ENCODE measurements at regions not wholly inside any gene's neighbourhood (a gene's known extent, or its start where the extent isn't known, plus 50 kb on each side); places are given as distances from the start of the nearest gene placed in this dataset.
A peak's percentile ranks its signal among the peaks of the same experiment; 100 is the strongest.
"Not testable (repeated sequence)": the region's sequence is repeated elsewhere in the genome, so short reads cannot be mapped to it uniquely, and the experiment has no call there.

- peak; percentile 8 to 61 for DNase-seq (ENCODE audit: extremely low read depth in 1 of 2, low read depth in 1 of 2)
Observed at GRCh38 chr1:10867138-10867721, 70.8 kb upstream of the CASZ1 start.

- DNase-seq (ENCODE audit: extremely low read depth in 1 of 2, low read depth in 1 of 2): no peak
Observed at GRCh38 chr1:10867914-10868598, 71.6 kb upstream of the CASZ1 start.

DNA sequence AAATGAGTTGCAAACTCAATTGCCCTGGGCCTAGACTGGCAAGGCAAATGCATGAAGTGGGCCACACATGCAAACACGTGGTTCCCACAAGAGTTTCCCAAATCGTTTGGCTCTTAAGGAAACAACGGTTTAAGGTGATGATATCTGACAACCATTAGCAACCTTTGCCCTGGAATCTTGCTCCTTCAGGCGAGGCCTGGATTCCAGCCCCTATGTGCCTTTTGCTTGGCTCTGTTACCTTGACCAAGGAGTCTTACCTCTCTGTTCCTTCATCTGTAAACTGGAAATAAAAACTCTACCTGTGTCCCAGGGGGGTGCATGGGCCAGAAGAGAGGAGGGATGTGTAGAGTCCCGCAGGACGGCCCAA, 72.1 kb upstream of the CASZ1 start:
- no peak for DNase-seq (ENCODE audit: extremely low read depth in 1 of 2, low read depth in 1 of 2)

DNA sequence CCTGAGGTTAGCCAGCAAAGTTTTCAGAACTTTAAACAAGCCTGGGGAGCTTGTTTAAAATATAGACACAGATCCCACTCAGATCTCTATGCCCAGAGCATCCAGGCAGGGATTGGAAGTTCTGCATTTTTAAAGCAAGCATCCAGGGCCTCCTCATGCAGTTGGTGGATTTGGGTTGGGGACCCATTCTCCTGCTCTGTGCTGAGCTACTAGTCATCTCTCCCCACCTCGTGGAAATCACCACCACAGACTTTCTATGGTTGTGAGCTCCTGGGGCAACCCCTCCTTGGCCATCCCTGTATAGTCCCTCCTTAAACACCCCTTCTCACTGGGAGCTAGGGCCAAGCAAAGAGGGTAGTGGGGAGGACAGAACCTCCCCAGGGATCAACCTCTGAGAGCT, 73.5 kb upstream of the CASZ1 start:
- no peak for DNase-seq (ENCODE audit: extremely low read depth in 1 of 2, low read depth in 1 of 2)

DNA sequence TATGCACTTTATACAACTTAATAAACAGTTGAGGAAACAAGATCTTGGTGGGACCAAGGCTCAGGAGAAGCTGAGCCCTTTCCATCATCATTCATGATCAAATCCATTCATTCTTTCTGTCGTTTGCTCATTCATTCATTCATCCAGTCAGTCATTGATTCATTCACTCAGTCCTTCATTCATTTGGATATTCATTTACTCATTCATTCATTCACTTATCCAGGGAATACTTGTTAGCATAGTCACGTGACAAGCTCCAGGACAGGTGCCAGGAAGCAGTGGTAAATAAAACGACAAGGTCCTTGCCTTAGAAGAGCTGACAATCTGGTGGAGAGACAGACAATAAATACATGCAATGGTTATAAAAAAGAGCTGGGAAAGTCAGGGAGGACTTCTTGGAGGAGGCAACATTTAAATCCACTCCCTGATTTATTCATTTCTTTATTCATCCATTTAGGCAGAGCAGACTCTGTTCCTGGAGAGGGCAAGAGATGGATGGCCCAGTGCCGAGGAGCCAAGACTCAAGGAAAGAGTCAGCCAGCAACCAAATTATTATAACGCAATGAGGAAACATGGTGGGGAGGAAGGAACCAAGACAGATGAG, 74.1 kb upstream of the CASZ1 start:
- no peak for DNase-seq (ENCODE audit: extremely low read depth in 1 of 2, low read depth in 1 of 2)

GRCh38 chr1:10873189-10873588, 76.7 kb upstream of the CASZ1 start:
- no peak for DNase-seq (ENCODE audit: extremely low read depth in 1 of 2, low read depth in 1 of 2)

DNA sequence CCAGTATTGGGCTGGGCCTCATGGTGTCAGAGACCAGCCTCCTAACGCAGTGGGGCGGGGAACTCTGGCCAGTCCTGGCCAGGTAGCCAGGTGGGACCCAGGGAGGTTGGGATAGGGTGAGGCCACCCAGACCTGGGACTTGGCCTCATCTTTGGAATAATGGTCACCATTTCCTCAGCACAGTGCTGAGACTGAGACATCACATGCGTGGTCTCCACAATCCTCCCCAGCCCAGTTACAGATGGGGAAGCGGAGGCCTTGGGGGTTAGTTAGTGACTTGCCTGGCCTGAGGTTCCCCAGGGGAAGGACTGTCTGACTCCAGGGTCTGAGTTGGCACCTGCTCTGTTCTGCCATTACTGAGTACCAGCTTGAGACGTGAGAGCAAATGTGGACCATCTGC, 77.9 kb upstream of the CASZ1 start:
- no peak for DNase-seq (ENCODE audit: extremely low read depth in 1 of 2, low read depth in 1 of 2)

DNA sequence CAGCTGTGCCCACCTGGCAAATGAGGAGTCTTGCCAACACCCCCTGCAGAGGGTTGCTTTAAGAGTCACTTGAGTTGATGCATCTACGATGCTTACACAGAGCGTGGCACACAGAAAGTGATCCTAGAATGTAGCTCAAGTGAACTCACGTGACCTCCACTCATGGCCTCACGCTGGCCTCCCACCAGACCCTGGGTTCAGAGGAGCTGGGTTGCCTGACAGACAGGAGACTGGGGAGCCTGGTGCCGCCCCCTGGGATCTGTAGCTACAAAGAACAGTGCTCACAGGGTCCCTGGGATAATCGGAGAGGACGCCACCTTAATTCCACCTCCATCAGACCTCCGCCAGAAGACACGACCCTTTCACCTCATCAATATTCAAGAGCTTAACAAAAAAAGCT, 81.4 kb upstream of the CASZ1 start:
- DNase-seq (ENCODE audit: extremely low read depth in 1 of 2, low read depth in 1 of 2): no peak

- no peak for DNase-seq (ENCODE audit: extremely low read depth in 1 of 2, low read depth in 1 of 2)
Observed at GRCh38 chr1:10878469-10878868, 82.0 kb upstream of the CASZ1 start.

GRCh38 chr1:10880063-10880462, 83.6 kb upstream of the CASZ1 start:
- DNase-seq (ENCODE audit: extremely low read depth in 1 of 2, low read depth in 1 of 2): no peak

DNA sequence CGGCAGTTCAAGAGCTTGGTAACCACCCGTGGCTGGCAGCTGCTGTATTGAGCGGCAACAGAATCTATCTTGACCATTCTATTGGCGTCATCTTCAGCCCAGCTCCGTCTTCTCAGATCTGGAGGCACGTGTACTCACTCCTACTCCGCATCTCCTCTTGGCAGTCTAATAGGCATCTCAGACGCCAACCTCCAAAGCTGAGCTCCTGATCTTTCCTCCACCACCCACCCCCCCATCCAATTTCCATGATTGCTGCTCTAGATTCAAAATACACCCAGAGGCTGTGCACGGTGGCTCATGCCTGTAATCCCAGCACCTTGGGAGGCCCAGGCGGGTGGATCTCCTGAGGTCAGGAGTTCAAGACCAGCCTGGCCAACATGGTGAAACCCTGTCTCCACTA, 84.6 kb upstream of the CASZ1 start:
- no peak for DNase-seq (ENCODE audit: extremely low read depth in 1 of 2, low read depth in 1 of 2)

- no peak for DNase-seq (ENCODE audit: extremely low read depth in 1 of 2, low read depth in 1 of 2)
Observed at GRCh38 chr1:10882069-10882468, 85.6 kb upstream of the CASZ1 start.

- DNase-seq (ENCODE audit: extremely low read depth in 1 of 2, low read depth in 1 of 2): not testable (repeated sequence)
Observed at GRCh38 chr1:10887032-10887431, 90.6 kb upstream of the CASZ1 start.

GRCh38 chr1:10888291-10888690, 91.8 kb upstream of the CASZ1 start:
- no peak for DNase-seq (ENCODE audit: extremely low read depth in 1 of 2, low read depth in 1 of 2)

GRCh38 chr1:10888791-10889649, 92.6 kb upstream of the CASZ1 start:
- no peak for DNase-seq (ENCODE audit: extremely low read depth in 1 of 2, low read depth in 1 of 2)

DNA sequence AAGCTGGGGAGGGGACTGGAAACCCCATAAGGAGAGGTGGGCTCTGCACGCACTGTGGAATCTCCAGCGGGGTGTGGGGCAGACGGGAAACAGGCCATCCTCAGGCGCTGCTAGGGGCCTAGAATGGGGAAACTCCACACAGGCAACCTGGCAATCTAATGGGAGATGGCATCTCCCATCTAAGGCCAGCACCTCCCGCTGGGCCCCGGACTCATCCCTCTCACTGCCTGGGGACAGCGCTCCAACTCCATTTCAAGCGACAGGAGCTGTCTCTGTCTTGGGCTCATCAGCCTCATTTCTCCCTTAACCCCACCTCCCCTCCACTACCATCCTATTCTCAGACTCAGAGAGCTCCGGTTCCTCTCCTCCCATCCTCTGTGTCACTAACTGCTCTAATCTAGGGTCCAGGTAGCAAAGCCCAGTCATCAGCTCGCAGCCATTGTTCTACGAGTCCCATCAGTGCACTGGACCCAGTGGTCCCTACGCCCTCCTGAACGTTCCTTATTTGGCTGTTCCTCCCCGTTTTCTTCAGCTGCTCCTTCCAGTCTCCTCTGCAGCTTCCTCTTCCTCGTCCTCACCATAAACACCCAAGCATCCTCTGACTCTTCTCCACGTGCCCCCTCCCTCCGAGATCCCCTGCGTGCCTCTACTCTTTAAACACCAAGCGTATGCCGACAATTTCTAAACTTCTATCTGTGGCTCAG, 93.4 kb upstream of the CASZ1 start:
- DNase-seq (ENCODE audit: extremely low read depth in 1 of 2, low read depth in 1 of 2): no peak

DNA sequence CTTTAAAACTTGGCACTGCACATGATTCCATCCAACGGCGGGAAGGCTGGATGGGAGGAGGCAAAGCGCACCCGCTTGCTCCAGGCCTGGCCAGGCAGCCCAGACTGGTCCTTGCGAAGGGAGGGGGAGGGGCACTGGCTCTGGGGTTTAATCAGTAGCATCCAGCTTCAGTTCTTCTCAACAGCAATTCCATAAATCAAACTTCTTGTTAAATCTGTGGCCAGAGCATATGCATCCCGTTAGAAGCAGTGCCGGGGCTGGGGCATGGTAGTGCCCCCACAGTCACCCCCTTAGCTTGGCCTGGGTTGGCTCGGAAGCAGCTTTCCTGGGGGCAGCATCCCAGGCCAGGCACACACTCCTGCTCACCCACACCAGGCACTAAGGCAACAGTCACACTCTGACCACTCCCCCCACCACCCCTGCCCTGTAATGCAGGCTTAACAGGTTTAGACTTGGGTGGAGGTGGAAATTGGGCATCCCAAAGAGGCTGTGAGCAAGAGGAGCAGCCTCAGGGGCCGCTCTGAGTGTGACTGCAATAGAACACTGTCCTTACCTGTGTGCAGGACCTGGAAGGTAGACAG, 94.1 kb upstream of the CASZ1 start:
- DNase-seq (ENCODE audit: extremely low read depth in 1 of 2, low read depth in 1 of 2): no peak

- DNase-seq (ENCODE audit: extremely low read depth in 1 of 2, low read depth in 1 of 2): no peak
Observed at GRCh38 chr1:10891091-10891490, 94.6 kb upstream of the CASZ1 start.

DNA sequence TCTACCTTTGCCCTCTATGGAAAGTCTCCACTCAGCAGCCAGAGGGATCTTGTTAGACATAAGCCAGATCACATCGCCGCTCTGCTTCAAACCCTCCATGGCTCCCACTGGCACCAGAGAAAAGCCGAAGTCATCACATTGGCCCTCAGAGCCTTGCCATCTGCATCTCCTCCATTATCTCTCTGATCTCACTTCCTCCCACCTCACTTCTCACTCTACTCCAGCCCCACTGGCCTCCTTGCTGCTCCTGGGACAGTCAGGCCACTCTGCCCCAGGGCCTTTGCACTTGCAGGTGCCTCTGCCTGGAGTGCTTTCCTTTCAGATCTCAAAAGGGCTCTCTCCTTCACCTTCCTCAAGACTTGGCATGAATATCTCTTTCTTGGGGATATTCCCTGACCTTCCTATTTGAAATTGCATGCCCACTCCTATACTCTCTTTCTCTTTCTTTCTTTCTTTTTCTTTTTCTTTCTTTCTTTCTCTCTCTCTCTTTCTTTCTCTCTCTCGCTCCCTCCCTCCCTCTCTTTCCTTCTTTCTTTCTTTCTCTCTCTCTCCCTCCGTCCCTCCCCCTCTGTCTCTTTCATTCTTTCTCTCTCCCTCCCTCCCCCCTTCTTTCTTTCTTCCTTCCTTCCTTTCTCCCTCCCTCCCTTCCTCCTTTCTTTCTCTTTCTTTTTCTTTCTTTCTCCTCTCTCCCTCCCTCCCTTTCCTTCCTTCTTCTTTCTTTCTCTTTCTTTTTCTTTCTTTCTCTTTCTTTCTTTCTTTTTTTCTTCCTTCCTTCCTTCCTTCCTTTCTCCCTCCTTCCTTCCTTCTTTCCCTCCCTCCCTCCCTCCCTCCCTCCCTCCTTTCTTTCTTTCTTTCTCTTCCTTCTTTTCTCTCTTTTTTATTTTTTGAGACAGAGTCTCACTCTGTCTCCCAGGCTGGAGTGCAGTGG, 96.0 kb upstream of the CASZ1 start:
- no peak for DNase-seq (ENCODE audit: extremely low read depth in 1 of 2, low read depth in 1 of 2)

DNA sequence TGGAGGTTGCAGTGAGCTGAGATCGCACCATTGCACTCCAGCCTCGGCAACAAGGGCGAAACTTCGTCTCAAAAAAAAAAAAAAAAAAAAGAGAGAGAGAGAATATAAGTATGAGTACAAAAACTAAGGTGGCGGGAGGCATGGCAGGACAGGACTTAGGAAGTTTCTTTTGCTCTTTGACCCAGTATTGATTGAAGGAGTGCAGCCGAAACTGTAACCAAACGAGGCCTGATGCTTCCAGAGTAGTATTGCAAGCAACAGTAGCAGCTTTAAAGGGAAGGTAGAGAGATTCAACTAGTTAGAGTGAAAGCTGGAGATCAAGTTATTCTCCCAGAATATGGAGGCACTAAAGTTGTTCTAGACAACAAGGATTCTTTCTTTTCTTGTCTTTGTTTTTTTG, 99.2 kb upstream of the CASZ1 start:
- no peak for DNase-seq (ENCODE audit: extremely low read depth in 1 of 2, low read depth in 1 of 2)

Measured in activated CD8-positive, alpha-beta memory T cell treated with anti-CD3 and anti-CD28 coated beads for 1 hour (primary cell).